ENCODE measurements at regions not wholly inside any gene's neighbourhood (a gene's known extent, or its start where the extent isn't known, plus 50 kb on each side); places are given as distances from the start of the nearest gene placed in this dataset.

DNA sequence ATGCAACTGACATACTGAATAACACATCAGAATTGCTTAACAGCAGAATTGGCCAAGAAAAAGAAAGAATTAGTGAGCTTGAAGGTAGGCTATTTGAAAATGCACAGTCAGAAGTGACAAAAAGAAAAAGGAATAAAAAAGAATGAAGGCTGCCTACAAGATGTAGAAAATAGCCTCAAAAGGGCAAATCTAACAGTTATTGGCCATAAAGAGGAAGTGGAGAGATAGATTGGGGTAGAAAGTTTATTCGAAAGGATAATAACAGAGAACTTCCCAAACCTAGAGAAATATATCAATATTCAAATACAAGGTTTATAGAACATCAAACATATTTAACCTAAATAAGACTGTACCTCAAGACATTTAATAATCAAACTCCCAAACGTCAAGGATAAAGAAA, 67.5 kb downstream of the ATP6V1G3 start:
- no peaks in the 10 kb centered on the region for H3K36me3 ChIP-seq (replicated peaks in 1 of 2; ENCODE audit: control insufficient read depth in 1 of 2, insufficient read depth in 2 of 2, low read length in 2 of 2)
- H3K4me1 Mint-ChIP-seq, result peaks cover 2% of the 10 kb centered on the region
- H3K79me2 ChIP-seq (ENCODE audit: insufficient read depth, low read length), result no peaks in the 10 kb centered on the region
- no peak overlapping the region for H3K27ac Mint-ChIP-seq
- no peak overlapping the region for H3K4me2 ChIP-seq (replicated peaks; ENCODE audit: extremely low read depth, low read length, poor library complexity, severe bottlenecking)
- no peaks in the 10 kb centered on the region for H3K4me1 ChIP-seq (ENCODE audit: control insufficient read depth in 1 of 2, insufficient read depth in 2 of 2, low read length in 2 of 2)
- no peaks in the 10 kb centered on the region for H3K9me3 ChIP-seq (replicated peaks in 1 of 2; ENCODE audit: control insufficient read depth in 1 of 2, insufficient read depth in 1 of 2, low read length in 2 of 2)
- TF ChIP-seq, protein P1, sequence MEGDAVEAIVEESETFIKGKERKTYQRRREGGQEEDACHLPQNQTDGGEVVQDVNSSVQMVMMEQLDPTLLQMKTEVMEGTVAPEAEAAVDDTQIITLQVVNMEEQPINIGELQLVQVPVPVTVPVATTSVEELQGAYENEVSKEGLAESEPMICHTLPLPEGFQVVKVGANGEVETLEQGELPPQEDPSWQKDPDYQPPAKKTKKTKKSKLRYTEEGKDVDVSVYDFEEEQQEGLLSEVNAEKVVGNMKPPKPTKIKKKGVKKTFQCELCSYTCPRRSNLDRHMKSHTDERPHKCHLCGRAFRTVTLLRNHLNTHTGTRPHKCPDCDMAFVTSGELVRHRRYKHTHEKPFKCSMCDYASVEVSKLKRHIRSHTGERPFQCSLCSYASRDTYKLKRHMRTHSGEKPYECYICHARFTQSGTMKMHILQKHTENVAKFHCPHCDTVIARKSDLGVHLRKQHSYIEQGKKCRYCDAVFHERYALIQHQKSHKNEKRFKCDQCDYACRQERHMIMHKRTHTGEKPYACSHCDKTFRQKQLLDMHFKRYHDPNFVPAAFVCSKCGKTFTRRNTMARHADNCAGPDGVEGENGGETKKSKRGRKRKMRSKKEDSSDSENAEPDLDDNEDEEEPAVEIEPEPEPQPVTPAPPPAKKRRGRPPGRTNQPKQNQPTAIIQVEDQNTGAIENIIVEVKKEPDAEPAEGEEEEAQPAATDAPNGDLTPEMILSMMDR (IDR thresholded peaks at IDR 0.05), result no peak
- H3K36me3 Mint-ChIP-seq, result no peaks in the 10 kb centered on the region
- H3K4me3 ChIP-seq (replicated peaks in 1 of 3; ENCODE audit: low read depth in 2 of 3, low read length in 3 of 3), result no peak overlapping the region
- peaks cover 0 to 9% (median 5%) of the 10 kb centered on the region in 7 donors for H3K9me3 Mint-ChIP-seq
- H3K27me3 Mint-ChIP-seq (ENCODE audit: low read depth in 3 of 3), result peaks cover 0 to 2% (median 0%) of the 10 kb centered on the region in 3 donors
- intact Hi-C loops (cut with micrococcal nuclease), result no loop called here
- no peak overlapping the region for H3K27ac ChIP-seq (ENCODE audit: low read depth in 1 of 2, low read length in 2 of 2)
- H4K20me1 ChIP-seq (ENCODE audit: insufficient read depth, low read length), result no peaks in the 10 kb centered on the region
- no peak for DNase-seq
- no peak overlapping the region for H3K9ac ChIP-seq (ENCODE audit: insufficient read depth, low read length, poor library complexity, severe bottlenecking)
- no CpG with 5 or more reads among the region's 2 CpGs for WGBS (ENCODE audit: insufficient coverage)
- H3K4me3 Mint-ChIP-seq, result no peak overlapping the region
- no peaks in the 10 kb centered on the region for H3K27me3 ChIP-seq (ENCODE audit: control insufficient read depth in 2 of 2, insufficient read depth in 2 of 2, low read length in 2 of 2)
- no peak overlapping the region for H2AFZ ChIP-seq (ENCODE audit: insufficient read depth, low read depth, low read length, poor library complexity, severe bottlenecking)

DNA sequence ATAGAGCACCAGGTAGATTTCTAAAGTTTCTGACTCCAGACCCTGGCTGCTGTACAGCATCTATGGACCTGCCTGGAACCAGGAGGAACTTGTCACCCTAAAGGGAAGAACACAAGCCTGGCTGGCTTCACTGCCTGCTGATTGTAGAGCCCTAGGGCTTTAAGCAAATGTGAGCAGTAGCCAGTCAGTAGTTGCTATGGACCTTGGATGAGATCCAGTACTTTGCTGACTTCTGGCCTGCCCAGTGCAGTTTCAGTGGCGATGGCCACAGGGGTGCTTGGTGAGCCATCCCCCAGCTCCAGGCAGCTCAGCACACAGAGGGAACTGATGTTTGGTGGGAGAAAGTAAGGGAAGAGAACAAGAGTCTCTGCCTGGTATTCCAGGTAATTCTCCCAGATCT, 68.4 kb downstream of the ATP6V1G3 start:
- Mint-ChIP-seq H3K4me1 (peaks cover 2% of the 10 kb centered on the region), H3K27me3 (ENCODE audit: low read depth in 3 of 3) (peaks cover 0 to 2% (median 0%) of the 10 kb centered on the region in 3 donors), H3K27ac (no peak overlapping the region), H3K36me3 (no peaks in the 10 kb centered on the region), H3K4me3 (no peak overlapping the region), H3K9me3 (peaks cover 0 to 9% (median 5%) of the 10 kb centered on the region in 7 donors)
- Histone ChIP-seq H3K9me3 (replicated peaks in 1 of 2; ENCODE audit: control insufficient read depth in 1 of 2, insufficient read depth in 1 of 2, low read length in 2 of 2) (no peaks in the 10 kb centered on the region), H3K27ac (ENCODE audit: low read depth in 1 of 2, low read length in 2 of 2) (no peak overlapping the region), H4K20me1 (ENCODE audit: insufficient read depth, low read length) (no peaks in the 10 kb centered on the region), H3K4me1 (ENCODE audit: control insufficient read depth in 1 of 2, insufficient read depth in 2 of 2, low read length in 2 of 2) (no peaks in the 10 kb centered on the region), H3K27me3 (ENCODE audit: control insufficient read depth in 2 of 2, insufficient read depth in 2 of 2, low read length in 2 of 2) (no peaks in the 10 kb centered on the region), H3K36me3 (replicated peaks in 1 of 2; ENCODE audit: control insufficient read depth in 1 of 2, insufficient read depth in 2 of 2, low read length in 2 of 2) (no peaks in the 10 kb centered on the region), H3K4me3 (replicated peaks in 1 of 3; ENCODE audit: low read depth in 2 of 3, low read length in 3 of 3) (no peak overlapping the region), H3K79me2 (ENCODE audit: insufficient read depth, low read length) (no peaks in the 10 kb centered on the region), H2AFZ (ENCODE audit: insufficient read depth, low read depth, low read length, poor library complexity, severe bottlenecking) (no peak overlapping the region), H3K4me2 (replicated peaks; ENCODE audit: extremely low read depth, low read length, poor library complexity, severe bottlenecking) (no peak overlapping the region), H3K9ac (ENCODE audit: insufficient read depth, low read length, poor library complexity, severe bottlenecking) (no peak overlapping the region)
- intact Hi-C loops (cut with micrococcal nuclease), result no loop called here
- no peak for DNase-seq
- TF ChIP-seq, protein P1 (IDR thresholded peaks at IDR 0.05), result no peak
- 100% methylated on average over 1 of the region's 1 CpG for WGBS (ENCODE audit: insufficient coverage)

Data from CD14-positive monocyte (primary cell).